ENCODE measurements at regions not wholly inside any gene's neighbourhood (a gene's known extent, or its start where the extent isn't known, plus 50 kb on each side); places are given as distances from the start of the nearest gene placed in this dataset.

- DNase-seq, result no peak
- H4K20me1 ChIP-seq (ENCODE audit: insufficient read depth), result no peaks in the 10 kb centered on the region
- no peaks in the 10 kb centered on the region for H3K4me1 ChIP-seq (replicated peaks; ENCODE audit: insufficient read depth)
- H3K36me3 ChIP-seq (ENCODE audit: low read depth), result no peaks in the 10 kb centered on the region
- H3K79me2 ChIP-seq (ENCODE audit: low read depth), result no peaks in the 10 kb centered on the region
- H3K27ac ChIP-seq, result no peak overlapping the region
- POLR2A ChIA-PET (ENCODE audit: unreplicated experiment), result interaction anchor here (0.7 kb wide), 1 partner anchor 57 kb away, joined by 4 read pairs; no protein-coding TSS in a partner anchor
- no peak for TF ChIP-seq EZH2 (IDR thresholded peaks at IDR 0.05; ENCODE audit: low read depth)
- no TSS peak for BruUV-seq (replicated peaks)
- no peaks in the 10 kb centered on the region for H3K27me3 ChIP-seq (ENCODE audit: insufficient read depth, low read depth)
- no peak overlapping the region for H2AFZ ChIP-seq
- no peak overlapping the region for H3K4me2 ChIP-seq
- no peaks in the 10 kb centered on the region for H3K9me2 ChIP-seq (ENCODE audit: insufficient read depth)
- H3K9me3 ChIP-seq (ENCODE audit: insufficient read depth, low read depth), result 0 out of 2 replicates have a peak, but pooled peaks cover 4% of the 10 kb centered on the region
- no peaks in the 10 kb centered on the region for H3F3A ChIP-seq (ENCODE audit: insufficient read depth, low read depth)
- no peak overlapping the region for H3K4me3 ChIP-seq
- CTCF ChIA-PET, result no interaction called here
- intact Hi-C loops (cut with micrococcal nuclease; ENCODE audit: unreplicated experiment), result no loop called here
Observed at GRCh38 chr6:139638179-139638941, 263.9 kb upstream of the CITED2 start.

- no peaks in the 10 kb centered on the region for H3K79me2 ChIP-seq (ENCODE audit: low read depth)
- no peaks in the 10 kb centered on the region for H3F3A ChIP-seq (ENCODE audit: insufficient read depth, low read depth)
- ChIA-PET POLR2A (ENCODE audit: unreplicated experiment) (interaction anchor here (0.7 kb wide), 1 partner anchor 56 kb away, joined by 4 read pairs; no protein-coding TSS in a partner anchor), CTCF (no interaction called here)
- no peaks in the 10 kb centered on the region for H3K4me1 ChIP-seq (replicated peaks; ENCODE audit: insufficient read depth)
- H3K27ac ChIP-seq, result no peak overlapping the region
- 0 out of 2 replicates have a peak, but pooled peaks cover 4% of the 10 kb centered on the region for H3K9me3 ChIP-seq (ENCODE audit: insufficient read depth, low read depth)
- H3K36me3 ChIP-seq (ENCODE audit: low read depth), result no peaks in the 10 kb centered on the region
- no peak overlapping the region for H2AFZ ChIP-seq
- no peak for DNase-seq
- no peaks in the 10 kb centered on the region for H4K20me1 ChIP-seq (ENCODE audit: insufficient read depth)
- no peak overlapping the region for H3K4me3 ChIP-seq
- no peak overlapping the region for H3K4me2 ChIP-seq
- BruUV-seq (replicated peaks), result no TSS peak
- TF ChIP-seq CTCF (conservative IDR thresholded peaks at IDR 0.05), result no peak
- no peak for TF ChIP-seq EZH2 (IDR thresholded peaks at IDR 0.05; ENCODE audit: low read depth)
- no peaks in the 10 kb centered on the region for H3K9me2 ChIP-seq (ENCODE audit: insufficient read depth)
- no peaks in the 10 kb centered on the region for H3K27me3 ChIP-seq (ENCODE audit: insufficient read depth, low read depth)
- intact Hi-C loops (cut with micrococcal nuclease; ENCODE audit: unreplicated experiment), result no loop called here
Observed at GRCh38 chr6:139637766-139638165, 263.3 kb upstream of the CITED2 start.

GRCh38 chr6:139636391-139636790 lies 261.9 kb upstream of the CITED2 start:
- H3K9me2 ChIP-seq (ENCODE audit: insufficient read depth), result no peaks in the 10 kb centered on the region
- intact Hi-C loops (cut with micrococcal nuclease; ENCODE audit: unreplicated experiment), result no loop called here
- no peaks in the 10 kb centered on the region for H3K79me2 ChIP-seq (ENCODE audit: low read depth)
- H3K4me2 ChIP-seq, result no peak overlapping the region
- no peaks in the 10 kb centered on the region for H3F3A ChIP-seq (ENCODE audit: insufficient read depth, low read depth)
- H3K4me3 ChIP-seq, result no peak overlapping the region
- DNase-seq, result no peak
- ChIA-PET POLR2A (ENCODE audit: unreplicated experiment) (no interaction called here), CTCF (no interaction called here)
- no peak overlapping the region for H2AFZ ChIP-seq
- no TSS peak for BruUV-seq (replicated peaks)
- no peak overlapping the region for H3K27ac ChIP-seq
- no peaks in the 10 kb centered on the region for H3K27me3 ChIP-seq (ENCODE audit: insufficient read depth, low read depth)
- H3K9me3 ChIP-seq (ENCODE audit: insufficient read depth, low read depth), result 0 out of 2 replicates have a peak, but pooled peaks cover 4% of the 10 kb centered on the region
- H4K20me1 ChIP-seq (ENCODE audit: insufficient read depth), result no peaks in the 10 kb centered on the region
- no peaks in the 10 kb centered on the region for H3K4me1 ChIP-seq (replicated peaks; ENCODE audit: insufficient read depth)
- no peaks in the 10 kb centered on the region for H3K36me3 ChIP-seq (ENCODE audit: low read depth)
- TF ChIP-seq CTCF (conservative IDR thresholded peaks at IDR 0.05) (no peak), EZH2 (IDR thresholded peaks at IDR 0.05; ENCODE audit: low read depth) (no peak)

Data from PC-9 (cell line).